ENCODE measurements at regions not wholly inside any gene's neighbourhood (a gene's known extent, or its start where the extent isn't known, plus 50 kb on each side); places are given as distances from the start of the nearest gene placed in this dataset.

GRCh38 chr9:89880161-89880560, 275.3 kb downstream of the GADD45G start:
- TF ChIP-seq POLR2A (IDR thresholded peaks at IDR 0.05; ENCODE audit: extremely low read depth, insufficient read length), result no peak
- TF ChIP-seq CTCF (IDR thresholded peaks at IDR 0.05; ENCODE audit: low read depth, low read length), result no peak
- TF ChIP-seq MAX (IDR thresholded peaks at IDR 0.05; ENCODE audit: low read depth, low read length), result no peak
